ENCODE measurements at regions not wholly inside any gene's neighbourhood (a gene's known extent, or its start where the extent isn't known, plus 50 kb on each side); places are given as distances from the start of the nearest gene placed in this dataset.

GRCh38 chr10:121102706-121103105 lies 251.5 kb downstream of the WDR11 start:
- DNase-seq, result no peak

- DNase-seq, result no peak
These were observed 253.4 kb downstream of the WDR11 start for GRCh38 chr10:121104476-121105111.

GRCh38 chr10:121106611-121107010 lies 255.4 kb downstream of the WDR11 start:
- no peak for DNase-seq

- DNase-seq, result no peak
These were observed 256.9 kb downstream of the WDR11 start for GRCh38 chr10:121108051-121108450.

- DNase-seq, result no peak
These were observed 259.2 kb downstream of the WDR11 start for GRCh38 chr10:121110369-121110768.

- no peak for DNase-seq
These were observed 261.0 kb downstream of the WDR11 start for GRCh38 chr10:121112136-121112535.

- DNase-seq, result no peak
These were observed 261.6 kb downstream of the WDR11 start for GRCh38 chr10:121112579-121113384.

GRCh38 chr10:121113385-121113696 lies 262.2 kb downstream of the WDR11 start:
- peak; percentile 4 for DNase-seq

- no peak for DNase-seq
These were observed 262.7 kb downstream of the WDR11 start for GRCh38 chr10:121113911-121114310.

GRCh38 chr10:121115154-121115553 lies 264.0 kb downstream of the WDR11 start:
- DNase-seq, result no peak

GRCh38 chr10:121121462-121121861 lies 270.3 kb downstream of the WDR11 start:
- DNase-seq, result no peak

- no peak for DNase-seq
These were observed 276.2 kb downstream of the WDR11 start for GRCh38 chr10:121127151-121127906.

- no peak for DNase-seq
These were observed 277.0 kb downstream of the WDR11 start for GRCh38 chr10:121128164-121128563.

- DNase-seq, result no peak
These were observed 278.1 kb downstream of the WDR11 start for GRCh38 chr10:121129266-121129665.

- DNase-seq, result no peak
These were observed 279.2 kb downstream of the WDR11 start for GRCh38 chr10:121130382-121130781.

GRCh38 chr10:121131014-121131413 lies 279.9 kb downstream of the WDR11 start:
- no peak for DNase-seq

GRCh38 chr10:121131426-121132265 lies 280.5 kb downstream of the WDR11 start:
- DNase-seq, result no peak

- DNase-seq, result no peak
These were observed 281.1 kb downstream of the WDR11 start for GRCh38 chr10:121132273-121132672.

- DNase-seq, result no peak
These were observed 282.7 kb downstream of the WDR11 start for GRCh38 chr10:121133901-121134300.

GRCh38 chr10:121134711-121135110 lies 283.5 kb downstream of the WDR11 start:
- DNase-seq, result no peak

- no peak for DNase-seq
These were observed 284.4 kb downstream of the WDR11 start for GRCh38 chr10:121135512-121135911.

- DNase-seq, result no peak
These were observed 286.4 kb downstream of the WDR11 start for GRCh38 chr10:121137533-121137932.

Data from DMS79 treated with DMSO at 0.1 percent for 48 hours (cell line).